Adrenal gland (tissue), 5 donors: ENCODE measurements at regions not wholly inside any gene's neighbourhood (a gene's known extent, or its start where the extent isn't known, plus 50 kb on each side); places are given as distances from the start of the nearest gene placed in this dataset.

Experiments
- CTCF ChIP-seq, 6 experiments: fragments of 450-650 bp in 4 of 6; fragments of 200-600 bp in 2 of 6; sonication (generic) in 1 of 6; IDR thresholded peaks; 1 replicate in 5 of 6; 2 replicates in 1 of 6; pipeline versions ENCODE4 v1.5.1 to v1.8.0; 2016 to 2021; ENCODE audit warnings: antibody characterized with exemption in 6 of 6, mild to moderate bottlenecking in 2 of 6, moderate library complexity in 1 of 6
- POLR2A ChIP-seq, 2 donors: fragments of 450-650 bp; IDR thresholded peaks; one replicate each; pipeline ENCODE4 v1.6.1; 2017; ENCODE audit warnings: antibody characterized with exemption in 2 of 2, mild to moderate bottlenecking in 2 of 2, moderate library complexity in 1 of 2
- donor health status: DM: no; HTN: no; CAD: no.

DNA sequence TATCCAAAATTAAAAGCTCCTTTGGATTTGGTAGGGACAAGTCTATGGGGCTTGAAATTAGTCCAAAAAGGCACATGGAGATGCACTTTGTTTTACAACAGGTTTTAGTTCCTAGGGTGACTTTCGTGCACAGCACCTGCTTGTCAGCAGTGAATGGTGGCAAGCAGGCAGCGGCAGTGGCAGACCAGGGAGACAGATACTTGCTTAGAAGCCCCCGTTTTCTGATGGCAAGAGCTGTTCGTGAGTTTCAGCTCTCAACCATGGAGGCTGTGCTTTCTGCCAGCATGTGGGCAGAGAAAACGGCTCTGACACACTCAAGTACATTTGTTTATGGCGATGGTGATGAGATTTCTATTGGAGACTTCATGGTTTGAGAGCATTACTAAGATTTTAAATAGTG is 61.7 kb upstream of the SHH start:
- TF ChIP-seq CTCF (IDR thresholded peaks at IDR 0.05) (no peak), POLR2A (IDR thresholded peaks at IDR 0.05) (no peak)
